Gastrocnemius medialis (tissue), 4 donors: ENCODE measurements at regions not wholly inside any gene's neighbourhood (a gene's known extent, or its start where the extent isn't known, plus 50 kb on each side); places are given as distances from the start of the nearest gene placed in this dataset.

ENCODE experiments used
- POLR2A ChIP-seq, 2 donors: fragments of 450-650 bp; IDR thresholded peaks; one replicate each; pipeline ENCODE4 v1.6.1; 2017; ENCODE audit warnings: antibody characterized with exemption in 2 of 2, mild to moderate bottlenecking in 2 of 2, moderate library complexity in 2 of 2
- TF ChIP-seq, protein P1 (sequence below), 5 experiments: fragments of 450-650 bp in 3 of 5; fragments of 200-600 bp in 2 of 5; sonication (generic) in 2 of 5; IDR thresholded peaks in 4 of 5; conservative IDR thresholded peaks in 1 of 5; 1 replicate in 4 of 5; 2 replicates in 1 of 5; pipeline ENCODE4 v1.5.1; 2016 to 2019; ENCODE audit warnings: antibody characterized with exemption in 5 of 5, mild to moderate bottlenecking in 3 of 5, moderate library complexity in 3 of 5

DNA sequence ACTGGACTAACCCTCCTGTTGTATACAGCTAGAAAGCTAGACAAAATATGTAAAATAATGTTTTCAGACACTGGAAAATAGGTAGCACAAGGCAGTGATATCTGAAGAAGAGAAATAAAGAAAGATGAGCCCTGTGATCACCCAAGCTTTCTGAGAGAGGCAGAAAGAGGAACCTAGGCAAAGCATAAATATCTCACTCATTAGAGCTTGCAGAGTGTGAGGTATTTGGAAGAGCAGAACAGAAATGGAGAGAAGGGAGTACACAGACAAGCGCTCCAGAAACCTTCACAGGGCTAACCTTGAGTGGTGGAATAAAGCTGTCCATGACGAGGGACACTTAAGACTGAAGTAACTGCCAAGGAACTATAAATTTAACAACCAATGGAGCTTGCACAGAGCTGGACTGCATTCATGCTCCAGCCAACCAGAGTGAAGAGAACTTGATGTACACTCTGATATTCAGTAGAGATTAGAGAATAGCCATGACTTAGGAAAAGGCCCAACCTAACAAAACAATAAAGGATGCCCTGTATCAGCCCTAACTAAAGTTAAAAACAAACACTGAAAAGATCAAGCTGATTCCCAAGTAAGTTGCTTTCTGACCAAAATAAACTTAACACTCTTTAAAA is 280.9 kb upstream of the STXBP5 start:
- TF ChIP-seq, protein P1, sequence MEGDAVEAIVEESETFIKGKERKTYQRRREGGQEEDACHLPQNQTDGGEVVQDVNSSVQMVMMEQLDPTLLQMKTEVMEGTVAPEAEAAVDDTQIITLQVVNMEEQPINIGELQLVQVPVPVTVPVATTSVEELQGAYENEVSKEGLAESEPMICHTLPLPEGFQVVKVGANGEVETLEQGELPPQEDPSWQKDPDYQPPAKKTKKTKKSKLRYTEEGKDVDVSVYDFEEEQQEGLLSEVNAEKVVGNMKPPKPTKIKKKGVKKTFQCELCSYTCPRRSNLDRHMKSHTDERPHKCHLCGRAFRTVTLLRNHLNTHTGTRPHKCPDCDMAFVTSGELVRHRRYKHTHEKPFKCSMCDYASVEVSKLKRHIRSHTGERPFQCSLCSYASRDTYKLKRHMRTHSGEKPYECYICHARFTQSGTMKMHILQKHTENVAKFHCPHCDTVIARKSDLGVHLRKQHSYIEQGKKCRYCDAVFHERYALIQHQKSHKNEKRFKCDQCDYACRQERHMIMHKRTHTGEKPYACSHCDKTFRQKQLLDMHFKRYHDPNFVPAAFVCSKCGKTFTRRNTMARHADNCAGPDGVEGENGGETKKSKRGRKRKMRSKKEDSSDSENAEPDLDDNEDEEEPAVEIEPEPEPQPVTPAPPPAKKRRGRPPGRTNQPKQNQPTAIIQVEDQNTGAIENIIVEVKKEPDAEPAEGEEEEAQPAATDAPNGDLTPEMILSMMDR (IDR thresholded peaks at IDR 0.05 in 4 of 5, conservative IDR thresholded peaks at IDR 0.05 in 1 of 5), result no peak
- no peak for TF ChIP-seq POLR2A (IDR thresholded peaks at IDR 0.05)
